ENCODE measurements at regions not wholly inside any gene's neighbourhood (a gene's known extent, or its start where the extent isn't known, plus 50 kb on each side); places are given as distances from the start of the nearest gene placed in this dataset.

GRCh38 chr6:14286144-14286543 is 168.6 kb downstream of the CD83 start:
- H3K4me3 ChIP-seq (ENCODE audit: low read length), result no peak overlapping the region
- H3K4me1 ChIP-seq (ENCODE audit: control insufficient read depth, low read length), result peaks cover 7% of the 10 kb centered on the region
- H3F3A ChIP-seq (ENCODE audit: control insufficient read depth, insufficient read depth), result no peaks in the 10 kb centered on the region; the same call in 1 of the 2 replicates
- H3K9me3 ChIP-seq (ENCODE audit: control insufficient read depth, insufficient read depth, low read length), result no peaks in the 10 kb centered on the region
- no peaks in the 10 kb centered on the region for H3K36me3 ChIP-seq (ENCODE audit: control insufficient read depth, low read length)
- H3K9me2 ChIP-seq (replicated peaks; ENCODE audit: control insufficient read depth, low read length), result no peaks in the 10 kb centered on the region
- no peaks in the 10 kb centered on the region for H4K20me1 ChIP-seq (ENCODE audit: control insufficient read depth, insufficient read depth, low read depth, low read length)
- TF ChIP-seq EZH2phosphoT487 (IDR thresholded peaks at IDR 0.05; ENCODE audit: borderline replicate concordance, low read length), result no peak
- TF ChIP-seq CTCF (IDR thresholded peaks at IDR 0.05; ENCODE audit: low read depth, low read length, poor library complexity, severe bottlenecking), result no peak
- no peaks in the 10 kb centered on the region for H3K27me3 ChIP-seq (ENCODE audit: control insufficient read depth, low read length)
- no peaks in the 10 kb centered on the region for H3K79me2 ChIP-seq (ENCODE audit: control insufficient read depth, low read length)
- H3K27ac ChIP-seq (ENCODE audit: low read depth, low read length), result no peak overlapping the region
- H3K4me2 ChIP-seq (ENCODE audit: low read length), result no peak overlapping the region

DNA sequence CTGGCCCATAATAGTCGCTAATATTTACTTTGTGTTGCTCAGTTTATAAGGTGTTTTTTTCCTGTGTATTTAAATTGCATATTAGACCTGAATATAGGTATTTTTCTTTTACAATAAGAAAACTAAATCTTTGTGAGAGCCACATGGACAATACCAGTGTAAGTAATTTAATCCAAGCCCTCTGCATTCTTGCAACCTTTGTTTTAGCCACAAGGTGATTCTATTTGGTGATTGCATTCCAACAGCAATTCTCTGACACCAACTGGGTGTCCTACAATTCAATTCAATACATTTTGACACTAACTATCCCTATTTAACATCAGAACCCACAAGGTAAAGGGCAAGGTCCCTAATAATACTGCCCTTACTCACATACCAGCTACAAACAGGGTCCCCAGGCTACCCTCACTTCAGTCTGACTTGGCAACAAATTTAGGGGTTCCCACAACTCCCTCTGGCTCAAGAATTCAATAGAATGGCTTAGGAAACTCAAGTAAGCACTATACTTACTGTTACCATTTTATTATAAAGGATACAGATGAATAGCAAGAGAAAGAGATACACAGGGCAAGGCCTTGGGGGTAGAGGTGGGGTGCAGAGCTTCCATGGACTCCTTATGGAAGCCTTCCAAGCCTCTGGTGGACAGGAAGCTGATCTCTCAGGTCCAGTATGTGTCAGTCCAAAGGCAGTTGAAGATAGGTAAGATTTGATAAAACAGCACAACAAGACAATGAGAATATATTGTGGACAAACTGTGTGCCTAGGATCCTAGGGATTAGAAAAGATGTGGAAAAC is 169.3 kb downstream of the CD83 start:
- no peak overlapping the region for H3K4me2 ChIP-seq (ENCODE audit: low read length)
- H3K4me1 ChIP-seq (ENCODE audit: control insufficient read depth, low read length), result peaks cover 7% of the 10 kb centered on the region
- no peak overlapping the region for H3K27ac ChIP-seq (ENCODE audit: low read depth, low read length)
- no peaks in the 10 kb centered on the region; the same call in 1 of the 2 replicates for H3F3A ChIP-seq (ENCODE audit: control insufficient read depth, insufficient read depth)
- no peaks in the 10 kb centered on the region for H3K9me3 ChIP-seq (ENCODE audit: control insufficient read depth, insufficient read depth, low read length)
- H3K9me2 ChIP-seq (replicated peaks; ENCODE audit: control insufficient read depth, low read length), result no peaks in the 10 kb centered on the region
- H3K79me2 ChIP-seq (ENCODE audit: control insufficient read depth, low read length), result no peaks in the 10 kb centered on the region
- H3K27me3 ChIP-seq (ENCODE audit: control insufficient read depth, low read length), result no peaks in the 10 kb centered on the region
- no peak overlapping the region for H3K4me3 ChIP-seq (ENCODE audit: low read length)
- H4K20me1 ChIP-seq (ENCODE audit: control insufficient read depth, insufficient read depth, low read depth, low read length), result no peaks in the 10 kb centered on the region
- TF ChIP-seq CTCF (IDR thresholded peaks at IDR 0.05; ENCODE audit: low read depth, low read length, poor library complexity, severe bottlenecking) (no peak), EZH2phosphoT487 (IDR thresholded peaks at IDR 0.05; ENCODE audit: borderline replicate concordance, low read length) (no peak)
- H3K36me3 ChIP-seq (ENCODE audit: control insufficient read depth, low read length), result no peaks in the 10 kb centered on the region

DNA sequence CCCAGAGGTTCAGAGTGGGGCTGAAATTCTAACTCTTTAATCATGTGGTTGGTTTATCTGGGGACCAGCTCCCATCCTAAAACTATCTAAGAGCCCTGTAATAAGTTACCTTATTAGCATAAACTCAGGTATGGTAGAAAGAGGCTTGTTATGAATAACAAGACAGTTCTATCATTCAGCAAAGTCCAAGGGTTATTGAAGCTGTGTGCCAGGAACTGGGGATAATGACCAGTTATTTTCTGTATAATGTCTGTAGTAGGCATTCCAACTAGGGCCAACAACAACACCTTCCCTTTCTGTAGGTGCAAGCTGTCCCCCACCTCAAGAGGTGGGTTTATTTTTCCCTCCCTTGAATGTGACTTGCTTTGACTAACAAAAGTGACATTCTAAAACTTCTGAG is 170.1 kb downstream of the CD83 start:
- Histone ChIP-seq H4K20me1 (ENCODE audit: control insufficient read depth, insufficient read depth, low read depth, low read length) (no peaks in the 10 kb centered on the region), H3K4me3 (ENCODE audit: low read length) (no peak overlapping the region), H3K27ac (ENCODE audit: low read depth, low read length) (no peak overlapping the region), H3K36me3 (ENCODE audit: control insufficient read depth, low read length) (no peaks in the 10 kb centered on the region), H3K4me2 (ENCODE audit: low read length) (no peak overlapping the region), H3K9me3 (ENCODE audit: control insufficient read depth, insufficient read depth, low read length) (no peaks in the 10 kb centered on the region), H3K9me2 (replicated peaks; ENCODE audit: control insufficient read depth, low read length) (no peaks in the 10 kb centered on the region), H3F3A (ENCODE audit: control insufficient read depth, insufficient read depth) (no peaks in the 10 kb centered on the region; the same call in 1 of the 2 replicates), H3K4me1 (ENCODE audit: control insufficient read depth, low read length) (peaks cover 7% of the 10 kb centered on the region), H3K27me3 (ENCODE audit: control insufficient read depth, low read length) (no peaks in the 10 kb centered on the region), H3K79me2 (ENCODE audit: control insufficient read depth, low read length) (no peaks in the 10 kb centered on the region)
- TF ChIP-seq EZH2phosphoT487 (IDR thresholded peaks at IDR 0.05; ENCODE audit: borderline replicate concordance, low read length), result no peak

GRCh38 chr6:14288910-14289309 is 171.3 kb downstream of the CD83 start:
- Histone ChIP-seq H3K27me3 (ENCODE audit: control insufficient read depth, low read length) (no peaks in the 10 kb centered on the region), H3K79me2 (ENCODE audit: control insufficient read depth, low read length) (no peaks in the 10 kb centered on the region), H3K27ac (ENCODE audit: low read depth, low read length) (no peak overlapping the region), H3K9me3 (ENCODE audit: control insufficient read depth, insufficient read depth, low read length) (no peaks in the 10 kb centered on the region), H3K4me1 (ENCODE audit: control insufficient read depth, low read length) (peaks cover 7% of the 10 kb centered on the region), H3K9me2 (replicated peaks; ENCODE audit: control insufficient read depth, low read length) (no peaks in the 10 kb centered on the region), H3K4me3 (ENCODE audit: low read length) (no peak overlapping the region), H3F3A (ENCODE audit: control insufficient read depth, insufficient read depth) (no peaks in the 10 kb centered on the region), H4K20me1 (ENCODE audit: control insufficient read depth, insufficient read depth, low read depth, low read length) (no peaks in the 10 kb centered on the region), H3K36me3 (ENCODE audit: control insufficient read depth, low read length) (no peaks in the 10 kb centered on the region), H3K4me2 (ENCODE audit: low read length) (no peak overlapping the region)
- TF ChIP-seq CTCF (IDR thresholded peaks at IDR 0.05; ENCODE audit: low read depth, low read length, poor library complexity, severe bottlenecking) (no peak), EZH2phosphoT487 (IDR thresholded peaks at IDR 0.05; ENCODE audit: borderline replicate concordance, low read length) (no peak)
